GM18870 (cell line): ENCODE measurements at regions not wholly inside any gene's neighbourhood (a gene's known extent, or its start where the extent isn't known, plus 50 kb on each side); places are given as distances from the start of the nearest gene placed in this dataset.
"Not testable (repeated sequence)": the region's sequence is repeated elsewhere in the genome, so short reads cannot be mapped to it uniquely, and the experiment has no call there.

Experiments
- ATAC-seq: cut with Tn5 transposase; IDR thresholded peaks from one replicate; pipeline ENCODE4 v1.9.1; 2021; ENCODE audit warnings: moderate library complexity; ENCODE audit not compliant: unreplicated experiment

DNA sequence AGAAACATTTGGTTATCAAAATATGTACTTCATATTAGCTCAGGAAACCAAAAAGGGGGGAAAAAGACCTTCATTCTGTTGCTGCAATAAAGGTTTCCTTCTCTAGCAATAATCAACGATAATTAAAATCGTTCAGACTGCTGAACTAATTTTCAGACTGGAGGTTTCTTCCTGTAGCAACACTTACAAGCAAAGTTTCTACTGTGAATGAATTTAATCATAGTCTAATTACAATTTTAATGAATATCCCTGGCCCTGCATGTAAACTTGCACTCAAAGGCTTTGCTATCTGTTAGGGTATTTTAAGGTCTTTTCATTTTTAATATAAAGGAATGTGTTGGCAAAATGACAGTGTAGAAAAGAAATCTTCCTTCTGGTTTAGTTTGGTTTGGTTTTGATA is 265.2 kb downstream of the QDPR start:
- no peak for ATAC-seq

GRCh38 chr4:17241835-17242234 is 270.1 kb downstream of the QDPR start:
- ATAC-seq, result no peak

DNA sequence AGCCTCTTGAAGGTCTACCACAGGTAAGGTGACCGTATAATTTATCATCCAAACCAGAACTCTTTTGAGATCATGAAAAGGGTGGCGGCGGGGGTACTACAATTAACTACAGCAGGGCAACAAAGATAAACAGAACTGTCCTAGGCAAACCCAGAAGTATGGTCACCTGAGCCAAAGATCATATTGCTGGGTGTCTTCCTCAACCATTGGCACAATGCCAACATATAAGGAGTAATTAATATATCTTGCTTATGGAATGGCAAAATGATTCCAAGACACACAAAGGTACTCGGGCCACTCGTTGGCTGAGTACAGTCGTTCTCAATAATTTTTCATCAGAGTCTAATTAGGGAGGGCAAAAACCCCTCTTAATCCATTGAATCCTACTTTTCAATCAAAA is 273.3 kb downstream of the QDPR start:
- ATAC-seq, result no peak

GRCh38 chr4:17236686-17237085 is 275.2 kb downstream of the QDPR start:
- no peak for ATAC-seq

DNA sequence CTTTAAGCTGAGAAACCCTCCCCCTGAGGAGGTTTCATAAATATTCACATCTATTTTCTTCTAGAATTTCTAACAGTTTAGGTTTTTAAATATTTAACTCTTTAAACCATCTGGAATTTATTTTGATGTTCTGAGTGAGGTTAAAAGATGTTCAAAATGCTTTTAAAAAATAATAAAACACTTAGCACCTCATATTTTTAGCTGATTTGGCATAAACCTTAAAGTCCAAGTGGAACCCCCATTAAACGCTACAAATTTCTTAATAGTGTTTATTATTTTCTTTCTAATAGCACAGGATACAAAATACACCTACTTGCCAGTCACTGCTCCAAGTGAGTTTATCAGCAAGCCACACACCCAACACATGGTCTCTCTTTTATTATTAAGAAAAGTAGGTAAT is 277.2 kb downstream of the QDPR start:
- ATAC-seq, result no peak

GRCh38 chr4:17232566-17233253 is 279.2 kb downstream of the QDPR start:
- no peak for ATAC-seq

DNA sequence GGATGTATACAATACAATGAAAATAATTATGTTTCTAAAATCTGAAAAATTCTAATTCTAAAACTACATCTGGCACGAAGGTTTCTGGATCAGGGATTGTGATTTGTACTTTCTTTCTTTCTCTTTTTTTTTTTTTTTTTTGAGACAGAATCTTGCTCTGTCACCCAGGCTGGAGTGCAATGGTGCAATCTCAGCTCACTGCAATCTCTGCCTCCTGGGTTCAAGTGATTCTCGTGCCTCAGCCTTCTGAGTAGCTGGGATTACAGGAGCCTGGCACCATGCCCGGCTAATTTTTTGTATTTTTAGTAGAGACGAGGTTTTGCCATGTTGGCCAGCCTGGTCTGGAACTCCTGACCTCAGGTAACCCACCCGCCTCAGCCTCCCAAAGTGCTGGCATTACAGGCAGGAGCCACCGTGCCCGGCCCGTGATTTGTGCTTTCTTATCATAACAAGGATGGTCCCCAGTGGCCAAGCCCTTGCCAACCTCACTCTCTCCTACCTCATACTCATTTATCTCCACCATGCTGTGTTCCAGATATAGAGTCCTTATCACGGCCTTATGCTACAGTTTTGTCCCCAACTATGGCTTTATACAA is 279.9 kb downstream of the QDPR start:
- not testable (repeated sequence) for ATAC-seq

DNA sequence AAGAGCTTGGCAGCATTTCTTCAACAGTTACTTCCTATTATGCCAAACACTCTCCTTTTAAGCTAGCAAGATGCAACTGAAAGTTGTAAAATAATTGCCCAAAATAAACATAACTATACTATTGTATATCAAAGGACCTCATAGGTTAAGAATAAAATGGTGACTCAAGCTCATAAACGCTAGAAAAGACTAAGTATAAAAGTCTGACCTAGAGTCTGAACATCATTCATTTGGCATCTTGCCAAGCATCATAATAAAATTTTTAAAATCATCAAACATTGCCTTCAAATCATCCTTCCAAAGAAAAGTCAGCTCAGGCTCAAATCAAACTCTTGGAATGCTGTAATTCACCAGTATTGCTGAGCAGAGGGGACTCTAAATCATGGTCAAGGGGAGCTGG is 281.2 kb downstream of the QDPR start:
- ATAC-seq, result no peak

DNA sequence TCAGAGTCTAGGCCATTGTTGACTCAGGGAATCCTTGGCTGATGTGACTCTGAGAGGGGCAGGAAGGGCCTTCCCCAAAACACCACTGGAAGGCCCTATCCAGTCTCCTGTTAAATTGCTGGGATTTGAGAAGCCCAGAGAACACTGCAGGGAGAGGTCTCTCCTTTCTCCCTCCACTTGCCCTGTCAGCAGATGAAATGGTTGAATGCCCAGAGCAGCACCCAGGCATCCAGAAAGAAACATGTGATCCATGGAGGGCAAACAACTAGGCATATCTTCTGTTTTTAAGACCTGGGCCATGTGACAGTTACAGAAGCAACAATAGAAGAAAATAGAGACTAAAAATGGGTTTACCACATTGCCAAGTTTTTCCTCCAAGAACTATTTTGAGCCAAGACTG is 291.1 kb downstream of the QDPR start:
- no peak for ATAC-seq

DNA sequence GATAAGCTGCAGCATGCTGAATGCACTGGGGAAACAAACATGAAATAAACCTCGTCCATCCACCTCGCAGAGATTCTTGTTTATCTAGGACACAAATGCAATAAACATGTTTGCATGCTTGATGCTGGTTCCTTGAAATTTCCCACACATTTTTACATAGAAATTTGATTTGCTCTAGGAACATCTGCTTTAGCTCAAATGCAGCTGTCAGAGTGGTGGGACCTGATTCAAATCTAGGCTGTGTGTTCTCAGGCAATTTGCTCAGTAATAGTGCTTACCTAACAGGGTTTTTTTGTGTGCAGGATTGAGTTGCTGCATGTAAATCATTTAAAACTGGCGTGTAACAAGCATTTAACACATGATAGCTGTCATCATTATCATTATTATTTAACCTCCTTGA is 293.1 kb downstream of the QDPR start:
- ATAC-seq, result no peak

DNA sequence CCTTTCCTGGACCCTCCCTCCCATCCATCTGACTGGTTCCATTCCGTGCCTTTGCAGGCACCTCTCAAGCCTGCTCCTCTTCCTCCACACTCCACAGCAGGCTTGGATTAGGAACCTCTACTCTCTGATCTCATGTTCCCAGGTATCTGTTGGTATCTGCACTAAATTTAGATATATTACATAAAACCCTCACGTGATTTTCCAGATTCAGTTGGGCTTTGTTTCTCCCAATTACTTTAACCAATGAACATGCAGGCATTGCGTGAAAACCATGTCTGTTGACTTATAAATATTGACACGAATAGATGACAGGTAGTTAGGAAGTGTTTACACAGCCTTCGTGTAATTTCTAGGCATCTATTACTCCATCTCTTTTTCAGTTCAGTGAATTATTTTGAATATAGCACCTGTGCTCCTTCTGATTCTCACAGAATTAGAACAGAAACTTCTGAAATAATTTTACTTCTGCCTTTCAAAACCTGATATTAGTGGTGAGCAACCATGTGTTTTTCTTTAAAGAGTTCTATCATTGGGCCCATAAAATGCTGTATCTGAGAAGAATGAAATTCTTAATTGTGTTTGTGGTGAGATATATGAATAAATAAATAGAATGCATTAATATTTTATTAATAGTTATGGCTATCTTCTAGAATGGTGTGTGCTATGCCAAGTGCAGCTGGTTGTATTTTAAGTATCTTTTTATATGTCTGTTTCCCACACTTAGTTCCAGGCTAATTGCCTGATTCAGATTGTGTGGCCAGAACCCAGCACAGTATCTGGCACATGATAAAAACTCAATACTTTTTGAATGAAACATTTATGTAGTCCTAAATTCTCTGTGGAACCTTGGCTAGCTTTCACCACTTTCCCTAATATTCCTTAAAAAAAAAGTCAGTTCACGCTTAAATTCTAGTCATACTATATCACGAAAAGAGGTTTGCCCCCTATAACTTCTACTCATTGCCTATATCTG is 304.8 kb downstream of the QDPR start:
- ATAC-seq, result no peak

GRCh38 chr4:17204908-17205307 is 306.5 kb upstream of the LDB2 start:
- no peak for ATAC-seq

DNA sequence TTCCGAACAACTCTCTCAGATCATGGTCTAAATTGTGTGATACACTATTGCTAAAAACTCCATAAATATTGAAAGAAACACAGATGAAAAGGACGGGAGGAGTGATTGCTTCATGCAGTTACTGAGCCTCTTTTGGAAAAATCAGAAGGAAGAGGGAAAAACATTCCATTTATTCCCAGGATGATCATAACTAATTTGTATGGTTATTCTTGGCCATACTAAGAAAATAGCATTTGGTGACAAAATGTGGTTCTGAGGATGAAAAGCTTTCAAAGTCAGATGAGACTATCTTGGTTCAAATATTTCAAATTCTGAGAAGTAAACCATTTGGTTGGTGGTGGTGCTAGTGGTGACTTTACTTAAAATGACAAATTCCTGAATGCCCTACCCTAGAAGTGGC is 305.4 kb upstream of the LDB2 start:
- no peak for ATAC-seq

- no peak for ATAC-seq
Measured at GRCh38 chr4:17197070-17197469, 298.6 kb upstream of the LDB2 start.

- no peak for ATAC-seq
Measured at GRCh38 chr4:17195461-17196275, 297.2 kb upstream of the LDB2 start.

GRCh38 chr4:17194586-17194985 is 296.1 kb upstream of the LDB2 start:
- ATAC-seq, result no peak

DNA sequence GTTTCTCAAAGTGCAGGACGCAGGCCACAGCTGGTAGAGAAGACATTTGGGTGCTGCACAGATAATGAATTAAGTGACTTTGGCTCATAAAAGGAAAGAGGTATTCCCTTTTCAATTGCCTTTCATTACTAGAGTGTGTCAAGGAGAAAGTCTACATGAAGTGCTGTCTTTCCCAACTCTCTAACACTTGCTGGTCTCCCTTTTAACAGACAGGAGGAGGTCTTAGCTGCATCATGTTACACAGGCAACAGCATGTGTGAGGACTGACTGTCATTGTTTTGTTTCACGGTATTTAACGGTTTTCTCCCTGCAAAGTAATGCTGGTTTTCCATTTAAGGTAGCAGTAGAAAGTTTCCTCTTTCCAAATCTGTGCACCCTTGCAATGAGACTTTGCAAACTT is 291.3 kb upstream of the LDB2 start:
- ATAC-seq, result no peak

DNA sequence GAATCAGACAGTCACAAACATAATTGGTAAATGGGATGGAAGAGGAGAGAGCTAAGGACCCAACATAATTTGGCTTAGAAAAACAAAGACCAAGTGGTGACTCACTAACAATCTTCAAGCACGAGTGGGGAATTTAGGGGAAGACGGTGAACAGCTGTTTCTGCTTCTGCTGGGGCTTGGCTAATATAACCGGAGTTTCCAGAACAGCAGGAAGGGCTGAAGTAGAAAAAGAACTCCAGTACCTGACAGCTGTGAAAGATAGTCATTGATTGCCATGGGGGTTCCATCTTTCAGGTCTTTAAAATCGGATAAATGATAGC is 290.9 kb upstream of the LDB2 start:
- no peak for ATAC-seq

- ATAC-seq, result no peak
Measured at GRCh38 chr4:17188547-17189400, 290.3 kb upstream of the LDB2 start.

DNA sequence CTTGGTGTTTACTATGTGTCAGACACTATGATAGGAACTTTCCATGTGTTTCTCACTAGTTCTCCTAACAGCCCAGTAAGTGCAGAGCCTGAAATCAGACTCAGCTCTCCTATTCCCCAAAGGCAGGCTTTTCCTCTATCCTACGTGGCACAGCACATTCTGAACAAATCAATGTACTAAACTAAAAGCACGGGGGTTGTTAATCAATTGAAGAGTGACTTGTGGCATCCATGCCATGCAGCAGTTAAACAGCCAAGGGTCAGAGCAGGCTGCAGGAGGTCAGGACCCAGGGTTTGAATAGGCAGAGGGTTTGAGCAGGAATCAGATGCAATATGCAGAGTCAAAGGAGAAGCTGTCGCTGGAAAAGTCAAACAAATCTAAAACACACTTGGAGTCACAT is 289.7 kb upstream of the LDB2 start:
- no peak for ATAC-seq
